ENCODE measurements at regions not wholly inside any gene's neighbourhood (a gene's known extent, or its start where the extent isn't known, plus 50 kb on each side); places are given as distances from the start of the nearest gene placed in this dataset.
"Not testable (repeated sequence)": the region's sequence is repeated elsewhere in the genome, so short reads cannot be mapped to it uniquely, and the experiment has no call there.

DNA sequence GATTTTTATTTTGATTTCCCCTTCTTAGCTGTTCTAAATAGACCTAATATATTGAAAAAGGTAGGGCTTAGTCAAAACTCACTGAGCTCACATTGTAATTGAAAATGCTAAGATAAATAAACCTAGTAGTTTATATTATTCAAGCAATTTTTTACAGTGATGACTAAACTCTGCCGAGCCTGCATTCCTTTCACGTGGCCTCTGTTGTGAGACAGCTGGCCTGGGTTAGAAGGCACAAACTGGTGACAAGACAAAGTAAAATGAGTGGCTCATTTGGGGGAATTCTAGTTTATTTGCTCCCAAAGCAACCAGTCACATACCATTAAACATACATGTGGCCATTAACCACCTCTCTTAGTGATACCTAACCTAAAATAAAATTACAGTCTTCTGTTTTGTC is 169.4 kb upstream of the TEX13C start:
- FAIRE-seq (no peak), DNase-seq (no peak)
- H3K9ac ChIP-seq (ENCODE audit: low read length in 3 of 3) = no peak overlapping the region
- no peaks in the 10 kb centered on the region for H3K27me3 ChIP-seq (ENCODE audit: control insufficient read depth, insufficient read depth, low read length)
- no peak overlapping the region for H3K4me3 ChIP-seq (ENCODE audit: low read length in 3 of 3)
- no peaks in the 10 kb centered on the region for H3K9me3 ChIP-seq (ENCODE audit: control insufficient read depth in 2 of 3, insufficient read depth in 1 of 3, low read length in 3 of 3)
- TF ChIP-seq, protein P1, sequence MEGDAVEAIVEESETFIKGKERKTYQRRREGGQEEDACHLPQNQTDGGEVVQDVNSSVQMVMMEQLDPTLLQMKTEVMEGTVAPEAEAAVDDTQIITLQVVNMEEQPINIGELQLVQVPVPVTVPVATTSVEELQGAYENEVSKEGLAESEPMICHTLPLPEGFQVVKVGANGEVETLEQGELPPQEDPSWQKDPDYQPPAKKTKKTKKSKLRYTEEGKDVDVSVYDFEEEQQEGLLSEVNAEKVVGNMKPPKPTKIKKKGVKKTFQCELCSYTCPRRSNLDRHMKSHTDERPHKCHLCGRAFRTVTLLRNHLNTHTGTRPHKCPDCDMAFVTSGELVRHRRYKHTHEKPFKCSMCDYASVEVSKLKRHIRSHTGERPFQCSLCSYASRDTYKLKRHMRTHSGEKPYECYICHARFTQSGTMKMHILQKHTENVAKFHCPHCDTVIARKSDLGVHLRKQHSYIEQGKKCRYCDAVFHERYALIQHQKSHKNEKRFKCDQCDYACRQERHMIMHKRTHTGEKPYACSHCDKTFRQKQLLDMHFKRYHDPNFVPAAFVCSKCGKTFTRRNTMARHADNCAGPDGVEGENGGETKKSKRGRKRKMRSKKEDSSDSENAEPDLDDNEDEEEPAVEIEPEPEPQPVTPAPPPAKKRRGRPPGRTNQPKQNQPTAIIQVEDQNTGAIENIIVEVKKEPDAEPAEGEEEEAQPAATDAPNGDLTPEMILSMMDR (IDR thresholded peaks at IDR 0.05; ENCODE audit: borderline replicate concordance, extremely low read depth, insufficient read depth) = no peak
- H3K4me1 ChIP-seq (ENCODE audit: control insufficient read depth in 2 of 3, insufficient read depth in 2 of 3, low read depth in 1 of 3, low read length in 3 of 3) = no peaks in the 10 kb centered on the region
- intact Hi-C loops (cut with DNase I) = no loop called here
- no peak overlapping the region for H3K27ac ChIP-seq (ENCODE audit: low read depth in 2 of 2, low read length in 2 of 2)
- H3K36me3 ChIP-seq (ENCODE audit: control insufficient read depth in 2 of 3, insufficient read depth in 3 of 3, low read length in 3 of 3) = no peaks in the 10 kb centered on the region

DNA sequence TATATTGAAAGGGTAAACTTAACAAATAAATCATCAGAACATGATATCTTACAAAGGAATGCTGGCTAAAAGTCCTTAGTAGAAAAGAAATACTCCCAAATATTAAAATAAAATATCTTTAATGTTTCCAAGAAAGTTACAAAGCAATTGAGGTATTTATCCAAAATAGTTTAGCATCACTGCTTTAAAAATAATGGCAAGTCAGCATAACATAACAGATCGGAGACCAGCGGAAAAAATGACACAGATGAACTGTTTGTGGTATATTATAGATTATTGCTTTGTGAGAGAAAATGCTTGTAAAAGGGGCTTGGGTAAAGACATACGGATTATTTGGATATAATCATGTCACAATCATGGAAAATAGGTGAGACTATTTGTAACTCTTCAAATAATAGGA is 168.5 kb upstream of the TEX13C start:
- TF ChIP-seq, protein P1 (IDR thresholded peaks at IDR 0.05; ENCODE audit: borderline replicate concordance, extremely low read depth, insufficient read depth) = no peak
- intact Hi-C loops (cut with DNase I) = no loop called here
- no peak for FAIRE-seq
- DNase-seq = no peak
- Histone ChIP-seq H3K36me3 (ENCODE audit: control insufficient read depth in 2 of 3, insufficient read depth in 3 of 3, low read length in 3 of 3) (no peaks in the 10 kb centered on the region), H3K4me3 (ENCODE audit: low read length in 3 of 3) (no peak overlapping the region), H3K9me3 (ENCODE audit: control insufficient read depth in 2 of 3, insufficient read depth in 1 of 3, low read length in 3 of 3) (no peaks in the 10 kb centered on the region), H3K9ac (ENCODE audit: low read length in 3 of 3) (no peak overlapping the region), H3K27me3 (ENCODE audit: control insufficient read depth, insufficient read depth, low read length) (no peaks in the 10 kb centered on the region), H3K27ac (ENCODE audit: low read depth in 2 of 2, low read length in 2 of 2) (no peak overlapping the region), H3K4me1 (ENCODE audit: control insufficient read depth in 2 of 3, insufficient read depth in 2 of 3, low read depth in 1 of 3, low read length in 3 of 3) (no peaks in the 10 kb centered on the region)

DNA sequence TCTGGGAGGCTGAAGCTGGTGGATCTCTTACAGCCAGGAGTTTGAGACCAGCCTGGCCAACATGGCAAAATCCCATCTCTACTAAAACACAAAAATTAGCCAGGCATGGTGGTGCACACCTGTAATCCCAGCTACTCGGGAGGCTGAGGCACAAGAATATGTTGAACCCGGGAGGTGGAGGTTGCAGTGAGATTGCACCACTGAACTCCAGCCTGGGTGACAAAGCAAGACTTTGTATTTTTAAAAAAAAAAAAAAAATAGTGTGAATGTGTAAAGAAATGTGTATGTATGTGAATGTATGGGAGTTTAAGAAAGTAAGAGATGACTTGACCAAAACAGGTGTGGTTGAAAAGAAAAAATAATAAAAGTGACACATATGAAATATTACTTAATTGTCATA is 167.7 kb upstream of the TEX13C start:
- FAIRE-seq (no peak), DNase-seq (no peak)
- Histone ChIP-seq H3K9me3 (ENCODE audit: control insufficient read depth in 2 of 3, insufficient read depth in 1 of 3, low read length in 3 of 3) (no peaks in the 10 kb centered on the region), H3K9ac (ENCODE audit: low read length in 3 of 3) (no peak overlapping the region), H3K4me1 (ENCODE audit: control insufficient read depth in 2 of 3, insufficient read depth in 2 of 3, low read depth in 1 of 3, low read length in 3 of 3) (no peaks in the 10 kb centered on the region), H3K36me3 (ENCODE audit: control insufficient read depth in 2 of 3, insufficient read depth in 3 of 3, low read length in 3 of 3) (no peaks in the 10 kb centered on the region), H3K27ac (ENCODE audit: low read depth in 2 of 2, low read length in 2 of 2) (no peak overlapping the region), H3K4me3 (ENCODE audit: low read length in 3 of 3) (no peak overlapping the region), H3K27me3 (ENCODE audit: control insufficient read depth, insufficient read depth, low read length) (no peaks in the 10 kb centered on the region)
- intact Hi-C loops (cut with DNase I) = no loop called here
- TF ChIP-seq, protein P1 (IDR thresholded peaks at IDR 0.05; ENCODE audit: borderline replicate concordance, extremely low read depth, insufficient read depth) = no peak

DNA sequence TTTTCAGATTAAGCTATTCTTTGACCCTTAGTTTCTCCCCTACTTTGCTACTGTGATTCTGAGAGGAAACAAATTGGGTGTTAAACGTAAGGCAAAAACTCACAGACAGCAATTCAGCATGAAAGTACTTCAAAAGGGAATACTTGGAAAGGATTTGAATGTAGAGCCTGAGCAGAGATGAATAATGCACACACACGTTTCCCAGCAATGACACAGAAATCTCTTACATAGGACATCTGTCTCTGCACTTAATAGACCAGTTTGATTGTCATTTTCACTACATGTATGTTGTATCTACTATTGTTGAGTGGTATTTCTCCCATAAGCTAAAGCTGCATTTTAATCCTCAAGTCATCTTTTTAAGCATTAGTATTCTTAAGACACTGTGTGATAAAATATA is 166.1 kb upstream of the TEX13C start:
- FAIRE-seq (no peak), DNase-seq (no peak)
- no peak overlapping the region for H3K27ac ChIP-seq (ENCODE audit: low read depth in 2 of 2, low read length in 2 of 2)
- intact Hi-C loops (cut with DNase I) = no loop called here
- no peaks in the 10 kb centered on the region for H3K27me3 ChIP-seq (ENCODE audit: control insufficient read depth, insufficient read depth, low read length)
- no peak overlapping the region for H3K4me3 ChIP-seq (ENCODE audit: low read length in 3 of 3)
- TF ChIP-seq, protein P1 (IDR thresholded peaks at IDR 0.05; ENCODE audit: borderline replicate concordance, extremely low read depth, insufficient read depth) = no peak
- H3K9me3 ChIP-seq (ENCODE audit: control insufficient read depth in 2 of 3, insufficient read depth in 1 of 3, low read length in 3 of 3) = no peaks in the 10 kb centered on the region
- H3K4me1 ChIP-seq (ENCODE audit: control insufficient read depth in 2 of 3, insufficient read depth in 2 of 3, low read depth in 1 of 3, low read length in 3 of 3) = no peaks in the 10 kb centered on the region
- H3K9ac ChIP-seq (ENCODE audit: low read length in 3 of 3) = no peak overlapping the region
- no peaks in the 10 kb centered on the region for H3K36me3 ChIP-seq (ENCODE audit: control insufficient read depth in 2 of 3, insufficient read depth in 3 of 3, low read length in 3 of 3)

DNA sequence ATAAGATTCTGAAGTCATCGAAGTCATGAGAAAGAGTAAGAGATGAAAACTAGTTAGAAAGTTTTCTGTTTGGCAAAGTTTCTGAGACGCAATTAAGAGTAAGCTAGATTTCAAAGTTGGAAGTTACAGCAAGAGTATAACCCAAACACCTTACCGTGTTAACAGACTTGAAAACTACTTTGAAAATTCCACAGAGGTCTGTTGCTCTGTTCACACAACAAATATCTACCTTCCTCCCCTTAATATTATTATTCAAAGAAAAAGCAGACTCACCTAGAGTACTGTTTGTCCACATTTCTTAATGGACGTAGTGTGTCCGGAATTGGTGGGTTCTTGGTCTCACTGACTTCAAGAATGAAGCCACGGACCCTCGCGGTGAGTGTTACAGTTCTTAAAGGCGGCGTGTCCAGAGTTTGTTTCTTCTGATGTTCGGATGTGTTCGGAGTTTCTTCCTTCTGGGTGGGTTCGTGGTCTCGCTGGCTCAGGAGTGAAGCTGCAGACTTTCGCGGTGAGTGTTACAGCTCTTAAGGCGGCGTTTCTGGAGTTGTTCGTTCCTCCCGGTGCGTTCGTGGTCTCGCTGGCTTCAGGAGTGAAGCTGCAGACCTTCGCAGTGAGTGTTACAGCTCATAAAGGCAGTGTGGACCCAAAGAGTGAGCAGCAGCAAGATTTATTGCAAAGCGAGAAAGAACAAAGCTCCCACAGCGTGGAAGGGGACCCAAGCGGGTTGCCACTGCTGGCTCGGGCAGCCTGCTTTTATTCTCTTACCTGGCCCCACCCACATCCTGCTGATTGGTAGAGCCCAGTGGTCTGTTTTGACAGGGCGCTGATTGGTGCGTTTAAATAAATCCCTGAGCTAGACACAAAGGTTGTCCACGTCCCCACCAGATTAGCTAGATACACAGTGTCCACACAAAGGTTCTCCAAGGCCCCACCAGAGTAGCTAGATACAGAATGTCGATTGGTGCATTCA is 165.1 kb upstream of the TEX13C start:
- FAIRE-seq; H3K27me3 ChIP-seq (ENCODE audit: control insufficient read depth, insufficient read depth, low read length); intact Hi-C loops (cut with DNase I); H3K36me3 ChIP-seq (ENCODE audit: control insufficient read depth in 2 of 3, insufficient read depth in 3 of 3, low read length in 3 of 3); H3K4me1 ChIP-seq (ENCODE audit: control insufficient read depth in 2 of 3, insufficient read depth in 2 of 3, low read depth in 1 of 3, low read length in 3 of 3); H3K4me3 ChIP-seq (ENCODE audit: low read length in 3 of 3); DNase-seq; H3K9ac ChIP-seq (ENCODE audit: low read length in 3 of 3); H3K9me3 ChIP-seq (ENCODE audit: control insufficient read depth in 2 of 3, insufficient read depth in 1 of 3, low read length in 3 of 3); H3K27ac ChIP-seq (ENCODE audit: low read depth in 2 of 2, low read length in 2 of 2): not testable (repeated sequence)
